Caco-2 (cell line): ENCODE measurements at regions not wholly inside any gene's neighbourhood (a gene's known extent, or its start where the extent isn't known, plus 50 kb on each side); places are given as distances from the start of the nearest gene placed in this dataset.

Experiments used
- BruUV-seq: library from RNA; stranded (reverse); fragments of 400-500 nt; replicated peaks from 2 replicates; lab custom pipeline; 2021; lab: Mats Ljungman, UMichigan
- CTCF ChIA-PET: fragments of 300-600 bp; sonication (Branson Sonifier 250); formaldehyde crosslinking; loops from one replicate; lab custom pipeline; 2022; ENCODE audit warnings: antibody characterized with exemption; lab: Charles Lee
- POLR2A ChIA-PET: fragments of 300-600 bp; sonication (Branson Sonifier 250); formaldehyde crosslinking; loops from one replicate; lab custom pipeline; 2022; ENCODE audit warnings: antibody characterized with exemption; lab: Charles Lee
- DNase-seq, 2 experiments: peaks; one replicate each; pipeline versions ENCODE4 v3.0.0 to v3.0.0-alpha.2; 2020 to 2022
- H3K27me3 ChIP-seq: replicated peaks from 2 replicates; pipeline ENCODE4 v1.6.0; 2011; ENCODE audit warnings: low read length; ENCODE audit not compliant: control insufficient read depth, insufficient read depth
- H3K36me3 ChIP-seq: 2 replicates; pipeline ENCODE4 v1.5.1; 2011; ENCODE audit warnings: low read length; ENCODE audit not compliant: control insufficient read depth, insufficient read depth
- H3K4me1 ChIP-seq: fragments of 250-450 bp; sonication (Bioruptor Pico); 2 replicates; pipeline ENCODE4 v1.5.1; 2020; ENCODE audit warnings: mild to moderate bottlenecking
- H3K4me3 ChIP-seq: 2 replicates; pipeline ENCODE4 v1.5.1; 2011; ENCODE audit warnings: low read depth, mild to moderate bottlenecking, control low read depth, low read length
- H3K9me3 ChIP-seq: fragments of 250-450 bp; sonication (Bioruptor Pico); 2 replicates; pipeline ENCODE4 v1.5.1; 2020; ENCODE audit warnings: mild to moderate bottlenecking, moderate library complexity
- H3K27ac Mint-ChIP-seq: one replicate; pipeline ENCODE4 v1.8.0; 2022; ENCODE audit warnings: mixed read lengths; ENCODE audit not compliant: unreplicated experiment
- H3K27me3 Mint-ChIP-seq: one replicate; pipeline ENCODE4 v1.8.0; 2022; ENCODE audit warnings: mixed read lengths; ENCODE audit not compliant: insufficient read depth, unreplicated experiment
- H3K36me3 Mint-ChIP-seq: one replicate; pipeline ENCODE4 v1.8.0; 2022; ENCODE audit warnings: mild to moderate bottlenecking, mixed read lengths; ENCODE audit not compliant: insufficient read depth, unreplicated experiment
- H3K4me1 Mint-ChIP-seq: one replicate; pipeline ENCODE4 v1.8.0; 2022; ENCODE audit warnings: low read depth, mixed read lengths; ENCODE audit not compliant: unreplicated experiment
- H3K4me3 Mint-ChIP-seq: one replicate; pipeline ENCODE4 v1.8.0; 2022; ENCODE audit warnings: mild to moderate bottlenecking, moderate library complexity, mixed read lengths; ENCODE audit not compliant: unreplicated experiment
- H3K9me3 Mint-ChIP-seq: one replicate; pipeline ENCODE4 v1.8.0; 2022; ENCODE audit warnings: mixed read lengths; ENCODE audit not compliant: unreplicated experiment
- intact Hi-C: fragments of 100-400 bp; cut with micrococcal nuclease; formaldehyde crosslinking; loops from one replicate; pipeline ENCODE4 v1.10.0; 2022; ENCODE audit not compliant: unreplicated experiment
- TF ChIP-seq, protein P1 (sequence below), 2 experiments: fragments of 200-600 bp in 1 of 2; IDR thresholded peaks; 1 replicate in 1 of 2; 2 replicates in 1 of 2; pipeline versions ENCODE4 v1.5.1 to v1.8.0; 2011 to 2022; ENCODE audit warnings: antibody characterized with exemption in 1 of 2, control low read depth in 1 of 2, inconsistent platforms in 1 of 2, low read depth in 1 of 2, low read length in 1 of 2, mild to moderate bottlenecking in 1 of 2, moderate library complexity in 1 of 2; ENCODE audit not compliant: insufficient read depth in 1 of 2, severe bottlenecking in 1 of 2, unreplicated experiment in 1 of 2

DNA sequence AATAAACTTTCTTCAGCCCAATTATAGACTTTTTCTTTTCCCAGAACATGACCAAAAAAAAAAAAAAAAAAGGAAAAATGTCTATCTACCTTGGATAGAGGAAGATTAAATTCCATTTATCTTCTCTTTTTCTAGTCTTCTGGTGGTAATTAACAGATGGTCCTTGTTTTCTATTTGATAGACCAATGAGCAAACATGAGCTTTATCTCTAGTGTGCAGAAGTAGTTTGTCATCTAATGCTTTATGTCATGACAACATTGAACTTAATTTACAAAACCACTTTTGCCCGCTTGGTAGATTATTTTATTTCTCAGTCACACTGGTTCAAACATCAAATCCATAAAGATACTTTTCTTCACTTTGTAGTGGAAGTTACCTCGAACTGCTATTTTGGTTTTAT lies 69.5 kb upstream of the ELL2 start:
- Histone ChIP-seq H3K36me3 (no peaks in the 10 kb centered on the region), H3K27me3 (no peaks in the 10 kb centered on the region), H3K4me3 (no peak overlapping the region), H3K4me1 (no peaks in the 10 kb centered on the region), H3K9me3 (no peaks in the 10 kb centered on the region)
- Mint-ChIP-seq H3K27me3 (no peaks in the 10 kb centered on the region), H3K4me1 (no peaks in the 10 kb centered on the region), H3K36me3 (no peaks in the 10 kb centered on the region), H3K27ac (no peak overlapping the region), H3K9me3 (no peaks in the 10 kb centered on the region), H3K4me3 (no peak overlapping the region)
- no peak for DNase-seq
- no TSS peak for BruUV-seq
- ChIA-PET CTCF (no interaction called here), POLR2A (no interaction called here)
- intact Hi-C loops, result no loop called here
- TF ChIP-seq, protein P1, sequence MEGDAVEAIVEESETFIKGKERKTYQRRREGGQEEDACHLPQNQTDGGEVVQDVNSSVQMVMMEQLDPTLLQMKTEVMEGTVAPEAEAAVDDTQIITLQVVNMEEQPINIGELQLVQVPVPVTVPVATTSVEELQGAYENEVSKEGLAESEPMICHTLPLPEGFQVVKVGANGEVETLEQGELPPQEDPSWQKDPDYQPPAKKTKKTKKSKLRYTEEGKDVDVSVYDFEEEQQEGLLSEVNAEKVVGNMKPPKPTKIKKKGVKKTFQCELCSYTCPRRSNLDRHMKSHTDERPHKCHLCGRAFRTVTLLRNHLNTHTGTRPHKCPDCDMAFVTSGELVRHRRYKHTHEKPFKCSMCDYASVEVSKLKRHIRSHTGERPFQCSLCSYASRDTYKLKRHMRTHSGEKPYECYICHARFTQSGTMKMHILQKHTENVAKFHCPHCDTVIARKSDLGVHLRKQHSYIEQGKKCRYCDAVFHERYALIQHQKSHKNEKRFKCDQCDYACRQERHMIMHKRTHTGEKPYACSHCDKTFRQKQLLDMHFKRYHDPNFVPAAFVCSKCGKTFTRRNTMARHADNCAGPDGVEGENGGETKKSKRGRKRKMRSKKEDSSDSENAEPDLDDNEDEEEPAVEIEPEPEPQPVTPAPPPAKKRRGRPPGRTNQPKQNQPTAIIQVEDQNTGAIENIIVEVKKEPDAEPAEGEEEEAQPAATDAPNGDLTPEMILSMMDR (IDR thresholded peaks at IDR 0.05; ENCODE audit: insufficient read depth in 1 of 2, low read depth in 1 of 2, low read length in 1 of 2, severe bottlenecking in 1 of 2, unreplicated experiment in 1 of 2), result no peak

DNA sequence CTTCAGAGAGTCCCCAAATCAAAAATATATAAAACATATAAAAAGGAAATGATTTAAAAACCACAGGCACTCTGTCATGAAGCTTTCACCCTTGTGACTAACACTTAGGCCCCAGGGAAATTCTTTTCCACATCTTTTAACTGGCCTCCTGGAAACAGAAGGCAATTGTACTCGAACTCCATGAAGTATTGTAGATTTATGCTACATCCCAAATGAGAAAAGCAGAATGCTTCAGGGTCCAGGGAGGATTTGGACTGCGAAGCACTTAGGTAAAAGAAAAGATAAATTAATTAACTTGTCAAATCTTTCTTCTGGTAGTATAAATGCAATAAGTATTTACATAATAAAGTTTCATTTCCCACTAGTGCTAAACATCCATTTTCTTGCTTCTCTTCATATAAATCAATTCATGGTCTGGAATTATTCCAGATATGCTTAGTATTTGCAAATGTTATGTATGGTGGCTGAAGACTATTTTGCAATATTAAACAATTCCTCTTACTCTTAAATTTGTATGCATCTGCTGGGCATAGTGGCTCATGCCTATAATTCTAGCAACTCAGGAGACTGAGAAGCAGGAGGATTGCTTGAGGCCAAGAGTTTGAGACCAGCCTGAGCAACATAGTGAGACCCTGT lies 64.9 kb upstream of the ELL2 start:
- no TSS peak for BruUV-seq
- POLR2A ChIA-PET, result no interaction called here
- peaks cover 32% of the 10 kb centered on the region for H3K4me1 ChIP-seq
- CTCF ChIA-PET, result no interaction called here
- Mint-ChIP-seq H3K36me3 (no peaks in the 10 kb centered on the region), H3K27ac (no peak overlapping the region), H3K27me3 (no peaks in the 10 kb centered on the region), H3K9me3 (no peaks in the 10 kb centered on the region), H3K4me1 (peaks cover 14% of the 10 kb centered on the region), H3K4me3 (no peak overlapping the region)
- no peak overlapping the region for H3K4me3 ChIP-seq
- no peaks in the 10 kb centered on the region for H3K9me3 ChIP-seq
- TF ChIP-seq, protein P1 (IDR thresholded peaks at IDR 0.05; ENCODE audit: insufficient read depth in 1 of 2, low read depth in 1 of 2, low read length in 1 of 2, severe bottlenecking in 1 of 2, unreplicated experiment in 1 of 2), result no peak
- DNase-seq, result no peak
- H3K27me3 ChIP-seq, result no peaks in the 10 kb centered on the region
- intact Hi-C loops, result no loop called here
- H3K36me3 ChIP-seq, result no peaks in the 10 kb centered on the region

DNA sequence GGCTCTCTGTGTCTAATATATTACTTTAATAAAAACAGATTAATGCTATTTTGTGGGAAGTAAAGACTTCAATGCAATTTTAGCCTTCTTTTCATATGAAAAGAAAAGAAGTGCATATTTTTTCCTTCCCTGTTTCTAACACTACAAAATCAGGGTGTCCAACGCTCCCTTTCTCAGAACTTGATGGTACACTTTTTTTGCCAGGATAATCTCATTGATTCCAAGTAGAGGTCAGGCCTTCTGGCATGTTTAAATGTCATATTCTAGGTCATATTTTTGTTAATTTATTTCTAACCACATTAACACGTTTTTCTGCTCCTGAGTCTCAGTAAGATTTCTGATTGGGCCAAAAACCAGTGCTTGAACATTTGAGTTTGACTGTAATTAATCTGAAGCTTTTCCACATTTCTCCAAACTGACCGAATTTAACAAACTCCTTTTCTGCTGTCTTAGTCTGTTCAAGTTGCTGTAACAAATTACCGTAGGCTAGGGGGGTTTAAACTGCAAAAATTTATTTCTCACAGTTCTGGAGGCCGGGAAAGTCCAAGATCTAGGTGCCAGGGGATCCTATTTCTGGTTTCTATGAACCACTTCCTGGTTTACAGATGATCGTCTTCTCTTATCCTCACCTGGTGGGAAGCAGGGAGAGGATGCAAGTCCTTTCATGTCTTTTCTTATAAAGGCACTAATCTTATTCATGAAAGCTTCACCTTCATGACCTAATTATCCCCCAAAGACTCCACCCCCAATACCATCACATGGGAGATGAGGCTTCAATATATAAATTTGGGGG lies 63.2 kb upstream of the ELL2 start:
- Histone ChIP-seq H3K9me3 (no peaks in the 10 kb centered on the region), H3K36me3 (no peaks in the 10 kb centered on the region), H3K4me1 (peaks cover 32% of the 10 kb centered on the region), H3K27me3 (no peaks in the 10 kb centered on the region), H3K4me3 (no peak overlapping the region)
- Mint-ChIP-seq H3K36me3 (no peaks in the 10 kb centered on the region), H3K4me1 (peaks cover 14% of the 10 kb centered on the region), H3K27ac (peak overlapping the region; percentile 63), H3K27me3 (no peaks in the 10 kb centered on the region), H3K4me3 (no peak overlapping the region), H3K9me3 (no peaks in the 10 kb centered on the region)
- POLR2A ChIA-PET, result no interaction called here
- intact Hi-C loops, result loop anchor here (1.0 kb wide), 1 partner anchor 18 kb away; no protein-coding TSS in a partner anchor
- BruUV-seq, result no TSS peak
- CTCF ChIA-PET, result no interaction called here
- DNase-seq, result no peak
- TF ChIP-seq, protein P1 (IDR thresholded peaks at IDR 0.05; ENCODE audit: insufficient read depth in 1 of 2, low read depth in 1 of 2, low read length in 1 of 2, severe bottlenecking in 1 of 2, unreplicated experiment in 1 of 2), result no peak
